Umbilical cord (tissue), 1 donor: ENCODE measurements at regions not wholly inside any gene's neighbourhood (a gene's known extent, or its start where the extent isn't known, plus 50 kb on each side); places are given as distances from the start of the nearest gene placed in this dataset.
A peak's percentile ranks its signal among the peaks of the same experiment; 100 is the strongest.

Source experiments
- DNase-seq: peaks from one replicate; pipeline ENCODE4 v3.0.0-alpha.2; 2015; ENCODE audit warnings: low spot score

GRCh38 chr18:55166260-55166598 lies 207.0 kb upstream of the CCDC68 start:
- no peak for DNase-seq

- no peak for DNase-seq
Measured at GRCh38 chr18:55163550-55163949, 204.3 kb upstream of the CCDC68 start.

- no peak for DNase-seq
Measured at GRCh38 chr18:55161916-55162315, 202.7 kb upstream of the CCDC68 start.

- DNase-seq, result no peak
Measured at GRCh38 chr18:55159027-55159426, 199.8 kb upstream of the CCDC68 start.

- DNase-seq, result no peak
Measured at GRCh38 chr18:55158570-55158969, 199.3 kb upstream of the CCDC68 start.

- no peak for DNase-seq
Measured at GRCh38 chr18:55153346-55153745, 194.1 kb upstream of the CCDC68 start.

- DNase-seq, result no peak
Measured at GRCh38 chr18:55152801-55153200, 193.5 kb upstream of the CCDC68 start.

- no peak for DNase-seq
Measured at GRCh38 chr18:55149994-55150393, 190.7 kb upstream of the CCDC68 start.

GRCh38 chr18:55147791-55148190 lies 188.5 kb upstream of the CCDC68 start:
- DNase-seq, result peak; percentile 87

- DNase-seq, result peak; percentile 80
Measured at GRCh38 chr18:55144193-55144930, 185.1 kb upstream of the CCDC68 start.

DNA sequence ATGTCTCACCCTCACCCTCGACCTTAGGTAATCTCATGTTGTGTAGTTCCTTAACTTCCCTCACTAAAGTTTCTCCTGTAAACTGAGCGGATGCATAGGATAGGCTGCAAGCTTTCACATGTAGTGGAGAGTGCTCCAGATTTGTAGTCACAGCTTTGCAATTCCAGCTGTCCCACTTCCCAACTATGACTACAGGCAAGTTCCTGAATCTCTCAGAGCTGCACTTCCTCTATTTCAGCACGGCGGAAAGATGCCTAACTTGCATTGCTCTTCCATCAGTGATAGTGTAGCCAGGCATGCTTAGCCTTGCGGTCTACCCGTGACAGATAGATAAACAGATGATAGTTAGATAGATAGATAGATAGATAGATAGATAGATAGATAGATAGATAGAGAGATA lies 183.1 kb upstream of the CCDC68 start:
- no peak for DNase-seq

GRCh38 chr18:55141318-55141717 lies 182.1 kb upstream of the CCDC68 start:
- no peak for DNase-seq

DNA sequence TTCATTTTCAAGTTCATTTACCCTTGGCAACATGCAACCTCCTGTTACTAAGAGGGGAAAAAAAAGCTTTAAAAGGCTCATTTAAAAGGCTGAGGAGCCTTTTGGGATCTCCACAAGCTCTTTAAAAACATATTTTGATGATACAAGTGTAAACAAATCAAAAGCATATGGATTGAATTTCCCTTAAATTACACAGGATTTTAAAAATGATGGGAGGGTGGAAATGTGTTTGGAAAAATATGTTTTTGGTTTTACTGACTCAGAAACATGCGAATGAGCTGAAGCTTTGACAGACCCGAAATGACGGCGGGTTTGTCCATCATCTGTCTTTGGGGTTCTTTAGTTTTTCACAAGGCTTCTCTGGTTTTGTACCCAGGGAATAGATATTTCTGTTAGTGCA lies 180.6 kb upstream of the CCDC68 start:
- no peak for DNase-seq

DNA sequence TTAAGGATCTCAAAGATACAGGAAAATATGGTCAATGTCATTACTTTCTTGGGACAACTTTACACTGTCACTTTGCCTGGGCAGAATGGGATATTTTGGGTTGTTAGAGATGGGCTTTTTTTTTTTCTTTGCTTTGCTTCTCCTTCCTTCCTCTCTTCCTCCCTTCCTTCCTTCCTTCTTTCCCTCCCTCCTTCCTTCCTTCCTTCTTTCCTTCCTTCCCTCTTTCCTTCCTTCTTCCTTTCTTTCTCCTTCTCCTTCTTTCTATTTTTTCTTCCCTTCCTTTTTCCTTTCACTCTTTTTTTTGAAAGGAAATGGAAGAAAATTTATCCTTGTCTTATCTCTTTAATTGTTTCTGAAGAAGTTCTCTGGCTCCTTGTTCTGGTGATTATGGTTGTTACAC lies 180.0 kb upstream of the CCDC68 start:
- DNase-seq, result no peak

DNA sequence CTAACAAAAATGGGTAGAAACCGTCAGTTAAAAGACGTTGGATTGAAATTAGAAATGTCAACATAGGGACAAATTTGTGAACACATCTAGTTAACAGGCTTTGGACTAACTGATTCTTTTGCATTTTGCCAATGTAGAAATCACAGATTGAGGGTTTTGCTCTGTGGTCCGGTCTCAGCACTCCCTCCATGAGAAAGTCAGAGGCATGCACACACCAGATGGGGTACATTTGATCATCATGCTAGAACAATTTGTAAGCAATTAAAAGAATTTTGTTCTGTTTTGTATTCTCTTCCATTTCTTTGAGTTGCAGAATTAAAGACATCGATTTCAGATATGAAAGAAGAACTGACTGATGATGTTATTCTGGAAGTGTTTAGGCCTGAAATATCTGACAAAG lies 179.1 kb upstream of the CCDC68 start:
- DNase-seq, result no peak

DNA sequence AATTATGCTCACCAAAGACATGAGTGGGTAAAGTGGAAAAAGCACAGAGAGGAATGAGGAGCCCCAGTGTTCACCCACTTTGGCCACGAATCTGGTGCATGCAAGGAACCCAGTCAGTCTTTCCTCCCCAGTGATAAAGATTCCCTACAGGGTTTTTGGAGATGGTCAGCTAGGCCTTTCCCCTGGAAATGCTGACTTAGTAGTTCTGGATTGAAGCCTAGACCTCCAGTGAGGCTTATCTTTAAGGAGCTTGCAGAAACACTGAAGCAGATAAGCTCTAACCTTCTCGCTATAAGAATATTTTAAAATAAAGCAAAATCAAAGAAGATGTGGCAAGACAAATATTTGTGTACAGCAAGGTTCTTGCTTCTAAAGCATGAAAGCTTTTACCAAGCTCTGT lies 178.3 kb upstream of the CCDC68 start:
- DNase-seq, result peak; percentile 57

DNA sequence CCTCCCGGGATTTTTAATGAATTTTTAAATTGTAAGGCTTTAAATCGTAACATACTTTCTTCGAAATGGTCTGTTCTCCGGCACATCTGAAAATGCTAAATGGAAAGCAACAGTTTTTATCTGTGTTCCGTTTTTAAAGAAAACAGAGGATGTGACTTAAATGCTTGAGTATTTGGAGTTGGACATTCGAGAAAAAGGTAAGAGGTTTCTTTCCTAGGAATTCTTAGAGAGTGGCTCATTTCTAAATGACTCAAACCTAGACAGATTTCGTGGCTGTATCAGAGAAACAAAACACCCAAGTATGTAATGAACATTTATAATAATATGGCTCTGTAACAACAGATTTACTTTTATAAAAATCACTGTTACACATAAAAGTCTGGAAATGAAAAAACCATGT lies 177.6 kb upstream of the CCDC68 start:
- no peak for DNase-seq

- DNase-seq, result no peak
Measured at GRCh38 chr18:55136258-55136657, 177.0 kb upstream of the CCDC68 start.

GRCh38 chr18:55133378-55133777 lies 174.1 kb upstream of the CCDC68 start:
- DNase-seq, result no peak

GRCh38 chr18:55128437-55128836 lies 169.2 kb upstream of the CCDC68 start:
- DNase-seq, result no peak

DNA sequence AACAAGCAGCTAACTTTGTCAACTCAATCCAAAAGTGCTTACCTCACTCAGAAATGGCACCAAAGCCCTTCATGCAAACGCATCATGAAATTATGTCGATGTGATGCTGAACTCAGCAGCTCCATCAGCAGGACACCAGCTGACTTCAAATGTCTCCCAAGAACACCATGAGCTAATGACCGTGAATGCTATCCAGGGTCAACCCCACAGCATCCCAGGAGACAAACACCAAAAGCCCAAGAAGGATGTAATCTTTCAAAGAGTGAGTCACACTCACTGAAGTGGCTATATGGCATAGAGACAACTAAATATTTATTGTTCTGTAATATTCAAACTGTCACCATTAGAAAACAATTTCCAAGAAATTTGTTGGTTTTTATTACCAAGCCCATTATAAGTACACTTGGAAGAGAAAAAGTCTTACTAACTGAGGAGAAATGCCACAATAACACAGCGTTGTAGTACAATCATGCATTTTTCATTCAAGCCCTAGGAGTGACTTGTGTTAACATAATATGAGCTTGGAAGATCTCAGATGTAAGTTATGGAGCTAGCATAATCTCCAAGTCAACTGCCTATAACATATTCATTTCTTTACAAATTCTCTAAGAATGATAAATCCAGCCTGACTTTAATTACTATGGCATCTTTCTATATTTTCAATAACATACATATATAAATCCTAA lies 165.0 kb upstream of the CCDC68 start:
- no peak for DNase-seq

DNA sequence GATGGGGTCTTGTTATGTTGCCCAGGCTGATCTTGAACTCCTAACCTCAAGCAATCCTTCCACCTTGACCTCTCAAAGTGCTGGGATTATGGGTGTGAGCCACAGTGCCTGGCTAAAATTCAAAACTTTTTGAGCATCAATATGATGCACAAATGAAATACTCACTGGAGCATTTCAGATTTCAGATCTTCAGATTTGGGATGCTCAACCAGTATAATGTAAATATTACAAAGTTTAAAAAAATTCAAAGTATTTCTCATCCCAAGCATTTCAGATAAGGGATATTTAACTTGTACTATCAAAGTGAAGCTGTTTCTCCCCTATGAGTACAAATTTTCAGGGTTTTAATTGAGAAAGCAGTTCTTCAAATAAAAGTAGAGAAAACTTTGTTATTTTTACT lies 164.1 kb upstream of the CCDC68 start:
- no peak for DNase-seq

GRCh38 chr18:55121397-55122170 lies 162.3 kb upstream of the CCDC68 start:
- no peak for DNase-seq
